OCI-LY1 (cell line): ENCODE measurements at regions not wholly inside any gene's neighbourhood (a gene's known extent, or its start where the extent isn't known, plus 50 kb on each side); places are given as distances from the start of the nearest gene placed in this dataset.

Experiments used
- H2AFZ ChIP-seq: fragments of 200-600 bp; sonication (generic), shearing (Covaris generic); 2 replicates; pipeline ENCODE4 v1.6.0; 2014; ENCODE audit warnings: antibody characterized with exemption, mild to moderate bottlenecking, low read length
- H3F3A ChIP-seq: fragments of 200-600 bp; sonication (generic), shearing (Covaris generic); 2 replicates; pipeline ENCODE4 v1.6.0; 2014; ENCODE audit warnings: mild to moderate bottlenecking, antibody characterized with exemption, low read length, moderate library complexity; ENCODE audit not compliant: insufficient read depth
- H3K27ac ChIP-seq: fragments of 200-600 bp; sonication (generic); 2 replicates; pipeline ENCODE4 v1.5.1; 2014; ENCODE audit warnings: low read length, mixed run types, mild to moderate bottlenecking, low read depth; ENCODE audit not compliant: poor library complexity, severe bottlenecking
- H3K27me3 ChIP-seq: fragments of 200-600 bp; sonication (generic); 2 replicates; pipeline ENCODE4 v1.6.0; 2014; ENCODE audit warnings: antibody characterized with exemption, mild to moderate bottlenecking, low read length, moderate library complexity; ENCODE audit not compliant: insufficient read depth
- H3K36me3 ChIP-seq: fragments of 200-600 bp; sonication (generic); 2 replicates; pipeline ENCODE4 v1.6.1; 2014; ENCODE audit warnings: mild to moderate bottlenecking, antibody characterized with exemption, low read length, moderate library complexity, mixed read lengths; ENCODE audit not compliant: insufficient read depth
- H3K4me1 ChIP-seq: fragments of 200-600 bp; sonication (generic); 2 replicates; pipeline ENCODE4 v1.5.1; 2014; ENCODE audit warnings: mild to moderate bottlenecking, low read length, moderate library complexity; ENCODE audit not compliant: insufficient read depth, severe bottlenecking
- H3K4me2 ChIP-seq: fragments of 200-600 bp; sonication (generic), shearing (Covaris generic); 2 replicates; pipeline ENCODE4 v1.6.1; 2014; ENCODE audit warnings: low read length
- H3K4me3 ChIP-seq: fragments of 200-600 bp; sonication (generic); 2 replicates; pipeline ENCODE4 v1.5.1; 2014; ENCODE audit warnings: low read length, low read depth, mild to moderate bottlenecking, mixed read lengths; ENCODE audit not compliant: poor library complexity, severe bottlenecking
- H3K79me2 ChIP-seq: fragments of 200-600 bp; shearing (Covaris generic); 2 replicates; pipeline ENCODE4 v1.6.1; 2016; ENCODE audit warnings: mixed run types, low read length, mixed read lengths; ENCODE audit not compliant: insufficient read depth
- H3K9ac ChIP-seq: fragments of 200-600 bp; sonication (generic), shearing (Covaris generic); 2 replicates; pipeline ENCODE4 v1.6.1; 2014; ENCODE audit warnings: mild to moderate bottlenecking, low read length, mixed read lengths
- H3K9me2 ChIP-seq: fragments of 200-600 bp; sonication (generic), shearing (Covaris generic); 2 replicates; pipeline ENCODE4 v1.6.1; 2014; ENCODE audit warnings: low read depth, mild to moderate bottlenecking, low read length, mixed read lengths
- H3K9me3 ChIP-seq: fragments of 200-600 bp; shearing (Covaris generic); 2 replicates; pipeline ENCODE4 v1.6.1; 2014; ENCODE audit warnings: low read length, mixed read lengths
- H4K20me1 ChIP-seq: fragments of 200-600 bp; sonication (generic), shearing (Covaris generic); 2 replicates; pipeline ENCODE4 v1.6.0; 2016; ENCODE audit warnings: mild to moderate bottlenecking, low read length; ENCODE audit not compliant: insufficient read depth
- EZH2 ChIP-seq: fragments of 200-600 bp; sonication (generic), shearing (Covaris generic); IDR thresholded peaks from 2 replicates; pipeline ENCODE4 v1.8.0; 2017; ENCODE audit warnings: borderline replicate concordance, mixed run types, mild to moderate bottlenecking, antibody characterized with exemption, low read length, moderate library complexity, mixed read lengths
- TF ChIP-seq, protein P1 (sequence below): fragments of 200-600 bp; sonication (generic), shearing (Covaris generic); IDR thresholded peaks from 2 replicates; pipeline ENCODE4 v1.5.1; 2017; ENCODE audit warnings: mild to moderate bottlenecking, antibody characterized with exemption, low read length, moderate library complexity, mixed read lengths

DNA sequence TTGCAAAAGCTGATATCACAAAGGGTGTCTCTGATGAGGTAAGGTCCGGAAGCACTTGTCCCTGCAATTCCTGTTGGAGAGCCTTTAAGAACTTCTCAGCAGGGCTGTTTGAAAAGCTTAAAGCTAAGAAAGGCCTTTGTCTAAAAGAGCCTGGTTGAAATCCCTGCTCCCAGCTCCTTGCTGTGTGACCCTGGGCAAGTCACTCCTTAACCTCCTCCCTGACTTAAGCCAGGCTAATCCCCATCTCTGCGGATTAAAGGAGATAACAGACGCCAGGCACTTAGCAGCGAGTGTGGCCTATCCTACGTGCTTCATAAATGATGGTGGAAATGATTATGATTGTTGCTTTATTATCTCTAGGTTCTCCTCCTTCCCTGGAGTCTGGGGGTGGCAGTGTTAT, 368.0 kb upstream of the RBFOX1 start:
- Histone ChIP-seq H3K9me3 (no peaks in the 10 kb centered on the region), H3K27me3 (no peaks in the 10 kb centered on the region), H3K9ac (no peak overlapping the region), H3K9me2 (no peaks in the 10 kb centered on the region), H3K4me2 (no peak overlapping the region), H3K4me1 (no peaks in the 10 kb centered on the region), H2AFZ (no peak overlapping the region), H3K4me3 (no peak overlapping the region), H3K79me2 (no peaks in the 10 kb centered on the region), H3F3A (no peaks in the 10 kb centered on the region), H4K20me1 (no peaks in the 10 kb centered on the region), H3K27ac (no peak overlapping the region), H3K36me3 (no peaks in the 10 kb centered on the region)
- no peak for TF ChIP-seq EZH2
- TF ChIP-seq, protein P1, sequence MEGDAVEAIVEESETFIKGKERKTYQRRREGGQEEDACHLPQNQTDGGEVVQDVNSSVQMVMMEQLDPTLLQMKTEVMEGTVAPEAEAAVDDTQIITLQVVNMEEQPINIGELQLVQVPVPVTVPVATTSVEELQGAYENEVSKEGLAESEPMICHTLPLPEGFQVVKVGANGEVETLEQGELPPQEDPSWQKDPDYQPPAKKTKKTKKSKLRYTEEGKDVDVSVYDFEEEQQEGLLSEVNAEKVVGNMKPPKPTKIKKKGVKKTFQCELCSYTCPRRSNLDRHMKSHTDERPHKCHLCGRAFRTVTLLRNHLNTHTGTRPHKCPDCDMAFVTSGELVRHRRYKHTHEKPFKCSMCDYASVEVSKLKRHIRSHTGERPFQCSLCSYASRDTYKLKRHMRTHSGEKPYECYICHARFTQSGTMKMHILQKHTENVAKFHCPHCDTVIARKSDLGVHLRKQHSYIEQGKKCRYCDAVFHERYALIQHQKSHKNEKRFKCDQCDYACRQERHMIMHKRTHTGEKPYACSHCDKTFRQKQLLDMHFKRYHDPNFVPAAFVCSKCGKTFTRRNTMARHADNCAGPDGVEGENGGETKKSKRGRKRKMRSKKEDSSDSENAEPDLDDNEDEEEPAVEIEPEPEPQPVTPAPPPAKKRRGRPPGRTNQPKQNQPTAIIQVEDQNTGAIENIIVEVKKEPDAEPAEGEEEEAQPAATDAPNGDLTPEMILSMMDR = no peak

DNA sequence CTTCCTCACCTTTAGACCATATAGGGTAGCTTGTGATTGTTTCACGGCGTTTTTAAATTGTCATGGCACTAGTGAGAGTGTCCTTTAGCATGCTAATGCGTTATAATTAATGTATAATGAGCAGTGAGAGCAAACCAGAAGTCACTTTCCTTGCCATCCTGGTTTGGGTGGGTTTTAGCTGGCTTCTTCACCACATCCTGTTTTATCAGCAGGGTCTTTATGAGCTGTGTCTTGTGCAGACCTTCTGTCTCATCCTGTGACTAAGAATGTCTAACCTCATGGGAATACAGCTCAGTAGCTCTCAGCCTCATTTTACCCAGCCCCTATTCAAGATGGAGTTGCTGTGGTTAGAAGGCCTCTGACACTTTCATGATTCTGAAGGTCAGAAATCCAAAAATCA, 370.9 kb upstream of the RBFOX1 start:
- Histone ChIP-seq H2AFZ (no peak overlapping the region), H4K20me1 (no peaks in the 10 kb centered on the region), H3K4me2 (no peak overlapping the region), H3K27me3 (no peaks in the 10 kb centered on the region), H3K9me2 (no peaks in the 10 kb centered on the region), H3K79me2 (no peaks in the 10 kb centered on the region), H3K9me3 (no peaks in the 10 kb centered on the region), H3K9ac (no peak overlapping the region), H3F3A (no peaks in the 10 kb centered on the region), H3K27ac (no peak overlapping the region), H3K36me3 (no peaks in the 10 kb centered on the region), H3K4me1 (no peaks in the 10 kb centered on the region), H3K4me3 (no peak overlapping the region)
- TF ChIP-seq, protein P1 = no peak
- TF ChIP-seq EZH2 = no peak

DNA sequence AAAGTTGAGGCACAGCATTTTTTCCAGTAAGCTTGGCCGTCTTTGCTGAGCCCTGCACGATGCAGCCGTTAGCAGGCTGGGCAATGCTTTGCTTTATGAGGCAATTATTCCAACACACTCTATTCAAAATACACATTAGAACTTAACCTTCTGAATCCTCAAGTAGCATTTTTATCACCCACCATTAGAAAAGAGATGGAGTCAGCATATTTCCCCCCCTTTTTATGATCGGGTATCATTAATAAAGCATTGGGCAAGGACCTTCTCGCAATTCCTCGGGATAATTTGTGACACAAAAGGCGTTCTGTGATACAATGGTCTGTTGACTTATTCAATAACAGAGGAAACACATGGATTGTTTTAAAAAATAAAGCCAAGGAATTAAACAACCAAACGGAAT, 374.5 kb upstream of the RBFOX1 start:
- Histone ChIP-seq H3K9ac (no peak overlapping the region), H3K4me1 (no peaks in the 10 kb centered on the region), H4K20me1 (no peaks in the 10 kb centered on the region), H3K4me3 (no peak overlapping the region), H3K4me2 (no peak overlapping the region), H3K9me2 (no peaks in the 10 kb centered on the region), H3K79me2 (no peaks in the 10 kb centered on the region), H3K36me3 (no peaks in the 10 kb centered on the region), H2AFZ (no peak overlapping the region), H3K27ac (no peak overlapping the region), H3K27me3 (no peaks in the 10 kb centered on the region), H3F3A (no peaks in the 10 kb centered on the region), H3K9me3 (no peaks in the 10 kb centered on the region)
- TF ChIP-seq, protein P1 = no peak
- TF ChIP-seq EZH2 = no peak
